ENCODE measurements at regions not wholly inside any gene's neighbourhood (a gene's known extent, or its start where the extent isn't known, plus 50 kb on each side); places are given as distances from the start of the nearest gene placed in this dataset.

DNA sequence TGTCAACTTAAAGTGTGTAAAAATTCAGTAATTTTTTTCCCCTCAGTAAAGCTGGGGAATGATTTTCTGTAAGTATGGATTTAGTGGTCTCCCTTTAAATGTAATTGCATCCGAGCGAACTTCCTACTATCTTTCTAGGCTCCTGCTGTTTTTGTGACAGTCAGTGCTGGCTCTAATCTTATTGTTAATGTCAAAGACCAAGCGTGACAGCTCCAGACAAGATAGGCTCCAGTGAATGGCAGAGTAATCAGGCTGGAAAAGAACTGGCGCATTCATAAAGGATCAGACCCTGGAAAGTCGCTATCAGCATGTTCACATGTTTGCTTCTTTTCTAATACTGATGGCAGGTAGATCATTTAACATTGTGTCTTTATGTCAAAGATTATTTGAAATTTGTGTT is 908.0 kb upstream of the ATXN8OS start:
- TF ChIP-seq, protein P1, sequence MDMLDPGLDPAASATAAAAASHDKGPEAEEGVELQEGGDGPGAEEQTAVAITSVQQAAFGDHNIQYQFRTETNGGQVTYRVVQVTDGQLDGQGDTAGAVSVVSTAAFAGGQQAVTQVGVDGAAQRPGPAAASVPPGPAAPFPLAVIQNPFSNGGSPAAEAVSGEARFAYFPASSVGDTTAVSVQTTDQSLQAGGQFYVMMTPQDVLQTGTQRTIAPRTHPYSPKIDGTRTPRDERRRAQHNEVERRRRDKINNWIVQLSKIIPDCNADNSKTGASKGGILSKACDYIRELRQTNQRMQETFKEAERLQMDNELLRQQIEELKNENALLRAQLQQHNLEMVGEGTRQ (IDR thresholded peaks at IDR 0.05; ENCODE audit: low read length) = no peak
- TF ChIP-seq EGR1 (IDR thresholded peaks at IDR 0.05; ENCODE audit: borderline replicate concordance, low read depth, low read length) (no peak), POLR2A (IDR thresholded peaks at IDR 0.05; ENCODE audit: control extremely low read depth in 1 of 2, low read depth in 2 of 2, low read length in 2 of 2) (no peak), CREB1 (IDR thresholded peaks at IDR 0.05) (no peak), MAFK (IDR thresholded peaks at IDR 0.05; ENCODE audit: low read depth, low read length) (no peak), EP300 (IDR thresholded peaks at IDR 0.05; ENCODE audit: borderline replicate concordance in 1 of 2, low read depth in 2 of 2, low read length in 2 of 2) (no peak), SP1 (IDR thresholded peaks at IDR 0.05; ENCODE audit: low read depth, low read length) (no peak), CHD2 (IDR thresholded peaks at IDR 0.05; ENCODE audit: low read length) (no peak), POLR2AphosphoS5 (IDR thresholded peaks at IDR 0.05; ENCODE audit: low read depth, low read length) (no peak), RFX5 (IDR thresholded peaks at IDR 0.05; ENCODE audit: borderline replicate concordance, low read depth, low read length) (no peak)
- TF ChIP-seq, protein P2, sequence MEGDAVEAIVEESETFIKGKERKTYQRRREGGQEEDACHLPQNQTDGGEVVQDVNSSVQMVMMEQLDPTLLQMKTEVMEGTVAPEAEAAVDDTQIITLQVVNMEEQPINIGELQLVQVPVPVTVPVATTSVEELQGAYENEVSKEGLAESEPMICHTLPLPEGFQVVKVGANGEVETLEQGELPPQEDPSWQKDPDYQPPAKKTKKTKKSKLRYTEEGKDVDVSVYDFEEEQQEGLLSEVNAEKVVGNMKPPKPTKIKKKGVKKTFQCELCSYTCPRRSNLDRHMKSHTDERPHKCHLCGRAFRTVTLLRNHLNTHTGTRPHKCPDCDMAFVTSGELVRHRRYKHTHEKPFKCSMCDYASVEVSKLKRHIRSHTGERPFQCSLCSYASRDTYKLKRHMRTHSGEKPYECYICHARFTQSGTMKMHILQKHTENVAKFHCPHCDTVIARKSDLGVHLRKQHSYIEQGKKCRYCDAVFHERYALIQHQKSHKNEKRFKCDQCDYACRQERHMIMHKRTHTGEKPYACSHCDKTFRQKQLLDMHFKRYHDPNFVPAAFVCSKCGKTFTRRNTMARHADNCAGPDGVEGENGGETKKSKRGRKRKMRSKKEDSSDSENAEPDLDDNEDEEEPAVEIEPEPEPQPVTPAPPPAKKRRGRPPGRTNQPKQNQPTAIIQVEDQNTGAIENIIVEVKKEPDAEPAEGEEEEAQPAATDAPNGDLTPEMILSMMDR (IDR thresholded peaks at IDR 0.05; ENCODE audit: control extremely low read depth in 1 of 3, insufficient read depth in 1 of 3, low read depth in 1 of 3, low read length in 3 of 3) = no peak

Measured in H1 (cell line).